OCI-LY3 (cell line): ENCODE measurements at regions not wholly inside any gene's neighbourhood (a gene's known extent, or its start where the extent isn't known, plus 50 kb on each side); places are given as distances from the start of the nearest gene placed in this dataset.

Experiments used
- CTCF ChIP-seq: fragments of 200-600, 300-600 bp; sonication (generic); IDR thresholded peaks from 2 replicates; pipeline ENCODE4 v1.5.1; 2014; ENCODE audit warnings: antibody characterized with exemption, low read length, low read depth
- EZH2phosphoT487 ChIP-seq: fragments of 200-600 bp; shearing (Covaris generic); IDR thresholded peaks from 2 replicates; pipeline ENCODE4 v1.6.1; 2018; ENCODE audit warnings: antibody characterized with exemption, mixed run types, low read depth

- TF ChIP-seq CTCF (peak; percentile 43), EZH2phosphoT487 (no peak)
Observed at GRCh38 chr6:40852779-40853373, 186.1 kb downstream of the UNC5CL start.
